Mucosa of descending colon (tissue), 3 donors: ENCODE measurements at regions not wholly inside any gene's neighbourhood (a gene's known extent, or its start where the extent isn't known, plus 50 kb on each side); places are given as distances from the start of the nearest gene placed in this dataset.
A peak's percentile ranks its signal among the peaks of the same experiment; 100 is the strongest.

Experiments used
- ATAC-seq: fragments of 200-7000 bp; cut with Tn5 transposase; one replicate; pipeline ENCODE4 v1.9.1; 2020; ENCODE audit warnings: mild to moderate bottlenecking, moderate library complexity
- DNase-seq, 3 donors: peaks; one replicate each; pipeline ENCODE4 v3.0.0-alpha.2; 2020
- H3K36me3 ChIP-seq: fragments of 200-600 bp; one replicate; pipeline ENCODE4 v1.8.0; 2021; ENCODE audit warnings: low read depth, mild to moderate bottlenecking
- H3K4me1 ChIP-seq: fragments of 200-600 bp; one replicate; pipeline ENCODE4 v1.8.0; 2021; ENCODE audit warnings: low read depth, mild to moderate bottlenecking
- H3K4me3 ChIP-seq: fragments of 200-600 bp; one replicate; pipeline ENCODE4 v1.8.0; 2021; ENCODE audit warnings: mild to moderate bottlenecking
- H3K9me3 ChIP-seq: fragments of 200-600 bp; one replicate; pipeline ENCODE4 v1.8.0; 2021; ENCODE audit warnings: mild to moderate bottlenecking
- CTCF ChIP-seq: fragments of 200-600 bp; IDR thresholded peaks from one replicate; pipeline ENCODE4 v1.8.0; 2022; ENCODE audit warnings: antibody characterized with exemption, mild to moderate bottlenecking
- intact Hi-C, 2 donors: fragments of 100-400 bp; cut with DNase I in 1 of 2; cut with micrococcal nuclease in 1 of 2; formaldehyde crosslinking; loops; one replicate each; pipeline versions ENCODE4 v1.11.0 to v1.11.1; 2022; cut with DNase I, micrococcal nuclease
- donor health status: DM: no; HTN: no; CAD: no; lungs with moderate emphysema.
- donor health status: DM: no; HTN: no; CAD: no.
- donor health status: DM: no; HTN: yes; CAD: no.

- no peaks in the 10 kb centered on the region for H3K4me1 ChIP-seq
- TF ChIP-seq CTCF = no peak
- no peaks in the 10 kb centered on the region for H3K36me3 ChIP-seq
- ATAC-seq (no peak), DNase-seq (no peak)
- H3K9me3 ChIP-seq = peaks cover 36% of the 10 kb centered on the region
- H3K4me3 ChIP-seq = no peak overlapping the region
- intact Hi-C loops = no loop called here
Observed at GRCh38 chr6:67064323-67064722, 1357.3 kb upstream of the EYS start.

GRCh38 chr6:67047996-67048395, 1341.0 kb upstream of the EYS start:
- TF ChIP-seq CTCF = no peak
- DNase-seq (no peak), ATAC-seq (no peak)
- no peaks in the 10 kb centered on the region for H3K4me1 ChIP-seq
- no peaks in the 10 kb centered on the region for H3K36me3 ChIP-seq
- intact Hi-C loops = no loop called here
- H3K4me3 ChIP-seq = no peak overlapping the region
- H3K9me3 ChIP-seq = peaks cover 15% of the 10 kb centered on the region

- Histone ChIP-seq H3K4me3 (no peak overlapping the region), H3K9me3 (peaks cover 13% of the 10 kb centered on the region), H3K36me3 (no peaks in the 10 kb centered on the region), H3K4me1 (no peaks in the 10 kb centered on the region)
- intact Hi-C loops = no loop called here
- TF ChIP-seq CTCF = no peak
- no peak for DNase-seq
- ATAC-seq = no peak
Observed at GRCh38 chr6:67045076-67045475, 1338.0 kb upstream of the EYS start.

GRCh38 chr6:67031451-67031850, 1324.4 kb upstream of the EYS start:
- ATAC-seq = no peak

GRCh38 chr6:67030861-67031260, 1323.8 kb upstream of the EYS start:
- no peak for TF ChIP-seq CTCF
- intact Hi-C loops = no loop called here
- peaks cover 20% of the 10 kb centered on the region for H3K9me3 ChIP-seq
- ATAC-seq (no peak), DNase-seq (peak in 1 of 3 donors; percentile 37)
- H3K4me3 ChIP-seq = no peak overlapping the region
- no peaks in the 10 kb centered on the region for H3K36me3 ChIP-seq
- H3K4me1 ChIP-seq = no peaks in the 10 kb centered on the region

More at GRCh38 chr6:67031451-67031850, 1324.4 kb upstream of the EYS start:
- no peak for TF ChIP-seq CTCF
- no peaks in the 10 kb centered on the region for H3K4me1 ChIP-seq
- no peak for DNase-seq
- peaks cover 20% of the 10 kb centered on the region for H3K9me3 ChIP-seq
- intact Hi-C loops = no loop called here
- H3K36me3 ChIP-seq = no peaks in the 10 kb centered on the region
- H3K4me3 ChIP-seq = no peak overlapping the region

GRCh38 chr6:67016921-67017460, 1310.0 kb upstream of the EYS start:
- H3K36me3 ChIP-seq = no peaks in the 10 kb centered on the region
- ATAC-seq = no peak
- TF ChIP-seq CTCF = no peak
- DNase-seq = no peak
- no peaks in the 10 kb centered on the region for H3K4me1 ChIP-seq
- intact Hi-C loops = no loop called here
- no peak overlapping the region for H3K4me3 ChIP-seq
- H3K9me3 ChIP-seq = peaks cover 5% of the 10 kb centered on the region
